ENCODE measurements at regions not wholly inside any gene's neighbourhood (a gene's known extent, or its start where the extent isn't known, plus 50 kb on each side); places are given as distances from the start of the nearest gene placed in this dataset.

- H3K4me1 ChIP-seq (ENCODE audit: low read depth): no peaks in the 10 kb centered on the region
- intact Hi-C loops (cut with DNase I, micrococcal nuclease): no loop called here
- peaks cover 9% of the 10 kb centered on the region for H3K9me3 ChIP-seq
- H3K4me3 ChIP-seq: no peak overlapping the region
- no peaks in the 10 kb centered on the region for H3K36me3 ChIP-seq (ENCODE audit: low read depth)
- ATAC-seq (no peak), DNase-seq (no peak)
- TF ChIP-seq CTCF (IDR thresholded peaks at IDR 0.05): no peak
Measured at GRCh38 chr11:39786281-39786680, 1673.2 kb downstream of the LRRC4C start.

- intact Hi-C loops (cut with DNase I, micrococcal nuclease): no loop called here
- DNase-seq (no peak), ATAC-seq (no peak)
- H3K4me1 ChIP-seq (ENCODE audit: low read depth): no peaks in the 10 kb centered on the region
- H3K36me3 ChIP-seq (ENCODE audit: low read depth): no peaks in the 10 kb centered on the region
- peaks cover 9% of the 10 kb centered on the region for H3K9me3 ChIP-seq
- no peak for TF ChIP-seq CTCF (IDR thresholded peaks at IDR 0.05)
- no peak overlapping the region for H3K4me3 ChIP-seq
Measured at GRCh38 chr11:39784873-39785272, 1674.6 kb downstream of the LRRC4C start.

GRCh38 chr11:39780131-39780530 is 1679.3 kb downstream of the LRRC4C start:
- H3K9me3 ChIP-seq: peaks cover 3% of the 10 kb centered on the region
- TF ChIP-seq CTCF (IDR thresholded peaks at IDR 0.05): no peak
- H3K4me3 ChIP-seq: no peak overlapping the region
- no peak for DNase-seq
- intact Hi-C loops (cut with DNase I, micrococcal nuclease): no loop called here
- no peak for ATAC-seq
- H3K36me3 ChIP-seq (ENCODE audit: low read depth): no peaks in the 10 kb centered on the region
- H3K4me1 ChIP-seq (ENCODE audit: low read depth): no peaks in the 10 kb centered on the region

- Histone ChIP-seq H3K4me1 (ENCODE audit: low read depth) (no peaks in the 10 kb centered on the region), H3K4me3 (no peak overlapping the region), H3K9me3 (peaks cover 9% of the 10 kb centered on the region), H3K36me3 (ENCODE audit: low read depth) (no peaks in the 10 kb centered on the region)
- DNase-seq (no peak), ATAC-seq (no peak)
- no peak for TF ChIP-seq CTCF (IDR thresholded peaks at IDR 0.05)
- intact Hi-C loops (cut with DNase I, micrococcal nuclease): no loop called here
Measured at GRCh38 chr11:39777035-39777434, 1682.4 kb downstream of the LRRC4C start.

- intact Hi-C loops (cut with DNase I, micrococcal nuclease): no loop called here
Measured at GRCh38 chr11:39772525-39773137, 1686.8 kb downstream of the LRRC4C start.

More at GRCh38 chr11:39772525-39773137, 1686.8 kb downstream of the LRRC4C start:
- Histone ChIP-seq H3K4me1 (ENCODE audit: low read depth) (no peaks in the 10 kb centered on the region), H3K9me3 (peaks cover 11% of the 10 kb centered on the region), H3K36me3 (ENCODE audit: low read depth) (no peaks in the 10 kb centered on the region), H3K4me3 (no peak overlapping the region)
- ATAC-seq: no peak
- DNase-seq: no peak
- TF ChIP-seq CTCF (IDR thresholded peaks at IDR 0.05): no peak
